Uterus (tissue), 2 donors: ENCODE measurements at regions not wholly inside any gene's neighbourhood (a gene's known extent, or its start where the extent isn't known, plus 50 kb on each side); places are given as distances from the start of the nearest gene placed in this dataset.

Experiments
- POLR2A ChIP-seq, 2 donors: fragments of 450-650 bp; IDR thresholded peaks; one replicate each; pipeline ENCODE4 v1.6.1; 2016; ENCODE audit warnings: antibody characterized with exemption in 2 of 2, mild to moderate bottlenecking in 1 of 2, moderate library complexity in 1 of 2
- TF ChIP-seq, protein P1 (sequence below), 4 experiments: fragments of 200-600 bp in 2 of 4; fragments of 450-650 bp in 2 of 4; sonication (generic) in 2 of 4; IDR thresholded peaks; one replicate each; pipeline ENCODE4 v1.5.1; 2016 to 2019; ENCODE audit warnings: antibody characterized with exemption in 4 of 4, mild to moderate bottlenecking in 2 of 4, moderate library complexity in 1 of 4

DNA sequence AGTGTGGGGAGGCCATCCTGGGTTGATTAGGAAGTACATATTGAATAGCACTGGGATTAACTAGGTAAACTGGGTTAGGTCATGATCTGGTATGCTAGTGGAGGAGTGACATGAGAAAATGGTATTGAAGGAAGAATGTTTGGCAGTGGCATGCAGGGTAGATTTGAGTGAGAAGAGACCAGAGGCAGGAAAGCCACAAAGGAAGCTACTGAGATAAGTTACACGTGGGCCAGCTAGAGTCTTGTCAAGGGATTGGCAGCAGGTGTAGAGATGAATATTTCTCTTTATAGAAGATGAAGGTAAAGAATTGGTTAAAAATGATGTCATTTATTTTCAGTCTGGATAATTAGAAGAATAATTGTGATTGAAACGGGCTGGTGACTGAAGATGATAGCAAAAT lies 91.0 kb upstream of the TPRG1 start:
- TF ChIP-seq, protein P1, sequence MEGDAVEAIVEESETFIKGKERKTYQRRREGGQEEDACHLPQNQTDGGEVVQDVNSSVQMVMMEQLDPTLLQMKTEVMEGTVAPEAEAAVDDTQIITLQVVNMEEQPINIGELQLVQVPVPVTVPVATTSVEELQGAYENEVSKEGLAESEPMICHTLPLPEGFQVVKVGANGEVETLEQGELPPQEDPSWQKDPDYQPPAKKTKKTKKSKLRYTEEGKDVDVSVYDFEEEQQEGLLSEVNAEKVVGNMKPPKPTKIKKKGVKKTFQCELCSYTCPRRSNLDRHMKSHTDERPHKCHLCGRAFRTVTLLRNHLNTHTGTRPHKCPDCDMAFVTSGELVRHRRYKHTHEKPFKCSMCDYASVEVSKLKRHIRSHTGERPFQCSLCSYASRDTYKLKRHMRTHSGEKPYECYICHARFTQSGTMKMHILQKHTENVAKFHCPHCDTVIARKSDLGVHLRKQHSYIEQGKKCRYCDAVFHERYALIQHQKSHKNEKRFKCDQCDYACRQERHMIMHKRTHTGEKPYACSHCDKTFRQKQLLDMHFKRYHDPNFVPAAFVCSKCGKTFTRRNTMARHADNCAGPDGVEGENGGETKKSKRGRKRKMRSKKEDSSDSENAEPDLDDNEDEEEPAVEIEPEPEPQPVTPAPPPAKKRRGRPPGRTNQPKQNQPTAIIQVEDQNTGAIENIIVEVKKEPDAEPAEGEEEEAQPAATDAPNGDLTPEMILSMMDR (IDR thresholded peaks at IDR 0.05), result no peak
- no peak for TF ChIP-seq POLR2A (IDR thresholded peaks at IDR 0.05)
